Eye (tissue), 1 donor: ENCODE measurements at regions not wholly inside any gene's neighbourhood (a gene's known extent, or its start where the extent isn't known, plus 50 kb on each side); places are given as distances from the start of the nearest gene placed in this dataset.
A peak's percentile ranks its signal among the peaks of the same experiment; 100 is the strongest.
"Not testable (repeated sequence)": the region's sequence is repeated elsewhere in the genome, so short reads cannot be mapped to it uniquely, and the experiment has no call there.

Experiments used
- DNase-seq: peaks from one replicate; pipeline ENCODE4 v3.0.0-alpha.2; 2015

DNA sequence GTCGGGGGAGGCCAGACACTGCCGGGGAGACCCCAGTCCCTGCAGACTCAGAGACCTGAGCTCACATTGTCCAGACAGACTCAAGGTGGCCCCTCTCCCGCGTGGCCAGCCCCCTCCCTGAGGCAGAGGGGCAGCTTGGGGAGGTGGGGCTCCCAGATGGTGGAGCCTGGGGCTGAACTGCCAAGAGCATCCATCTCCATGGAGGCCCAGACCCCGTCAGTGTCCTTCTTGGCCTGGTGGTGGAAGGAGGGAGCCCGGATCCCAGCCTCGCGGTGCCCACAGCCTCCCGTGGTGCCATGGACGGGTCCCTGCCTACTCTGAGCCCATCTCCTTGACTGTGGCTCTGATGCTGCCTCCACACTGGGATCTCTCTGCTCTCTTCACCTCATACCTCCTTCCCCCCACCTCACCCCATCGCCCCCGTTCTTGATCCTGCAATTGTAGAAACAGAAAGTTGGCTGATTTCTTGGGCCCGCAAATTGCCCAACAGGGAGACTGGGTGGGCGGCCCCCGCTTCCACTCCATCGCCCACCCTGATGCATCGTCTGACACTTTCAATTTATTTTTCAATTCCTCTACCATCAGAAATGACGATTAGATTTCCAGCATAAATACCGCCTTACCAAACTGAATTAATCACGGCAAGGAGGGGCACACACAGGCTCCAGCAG is 348.9 kb downstream of the MATN1 start:
- DNase-seq, result no peak

DNA sequence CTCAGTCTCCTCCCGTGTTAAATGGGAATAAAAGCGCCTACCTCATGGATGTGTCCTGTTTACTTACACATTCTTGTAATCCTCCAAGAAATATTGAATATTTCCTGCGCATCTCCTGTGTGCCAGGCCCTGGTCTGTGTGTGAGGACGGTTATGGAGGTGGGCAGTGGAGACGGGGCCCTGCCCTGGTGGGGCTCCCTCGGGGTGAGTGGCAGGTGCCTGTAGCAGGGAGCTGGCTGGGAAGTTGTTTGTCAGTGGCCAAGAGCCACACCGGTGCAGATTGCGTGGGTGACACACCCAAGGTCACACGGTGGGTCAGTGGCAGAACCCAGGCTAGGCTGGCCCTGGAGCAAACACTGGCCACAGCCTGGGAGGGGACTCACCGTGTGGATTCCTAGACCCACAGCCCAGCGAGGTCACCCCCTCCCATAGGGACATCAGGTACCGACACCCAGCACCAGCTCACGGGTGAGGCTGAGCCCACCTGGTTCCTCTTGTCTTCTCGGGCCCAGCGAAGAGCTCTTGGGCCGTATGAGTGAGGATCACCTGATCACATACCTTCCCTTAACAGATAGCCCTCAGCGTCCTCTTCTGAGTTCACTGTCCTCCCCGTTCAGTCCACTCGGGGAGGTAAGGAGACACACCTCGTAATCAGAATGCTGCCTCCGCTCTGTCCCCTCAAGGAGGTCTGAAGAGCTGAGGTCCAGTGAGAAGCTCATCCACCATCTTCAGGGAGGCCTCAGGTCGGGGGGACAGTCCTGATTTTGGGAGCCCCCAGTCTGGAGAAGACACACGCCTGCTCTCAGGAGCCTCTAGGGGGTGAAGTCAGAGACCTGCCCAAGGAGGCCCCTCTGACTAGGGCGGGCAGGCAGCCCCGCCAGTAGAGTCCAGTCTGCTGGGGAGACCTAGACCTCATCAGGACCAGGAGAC is 349.6 kb downstream of the MATN1 start:
- no peak for DNase-seq

DNA sequence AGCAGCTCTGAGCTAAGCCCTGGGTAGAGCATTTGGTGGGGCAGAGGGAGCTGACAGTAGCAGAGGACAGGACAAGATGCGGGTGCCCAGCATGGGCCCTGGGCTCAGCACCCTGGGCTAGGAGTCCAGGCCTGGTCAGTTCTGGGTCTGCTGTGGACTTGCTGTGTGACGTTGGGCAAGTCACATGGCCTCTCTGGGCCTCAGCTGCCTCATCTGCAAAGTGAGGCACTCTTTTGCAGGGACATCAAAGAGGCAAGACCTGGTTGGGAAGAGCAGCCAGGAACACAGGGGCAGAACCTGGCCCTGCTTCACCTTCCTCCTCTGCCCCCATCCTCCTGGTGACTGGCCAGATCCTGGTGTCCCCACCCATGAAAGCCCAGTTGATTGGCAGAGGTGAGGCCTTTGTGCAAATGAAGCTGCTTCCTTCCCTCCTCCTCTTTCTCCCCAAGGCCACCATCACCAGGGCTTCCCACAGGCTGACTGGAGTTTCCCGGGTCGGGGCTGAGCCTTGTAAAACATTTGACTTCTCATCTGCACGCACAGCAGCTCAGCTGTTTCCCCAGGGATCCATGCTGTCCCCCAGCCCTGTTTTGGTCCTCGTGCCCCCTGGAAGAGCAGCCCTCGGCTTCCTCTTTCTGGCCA is 350.5 kb downstream of the MATN1 start:
- no peak for DNase-seq

DNA sequence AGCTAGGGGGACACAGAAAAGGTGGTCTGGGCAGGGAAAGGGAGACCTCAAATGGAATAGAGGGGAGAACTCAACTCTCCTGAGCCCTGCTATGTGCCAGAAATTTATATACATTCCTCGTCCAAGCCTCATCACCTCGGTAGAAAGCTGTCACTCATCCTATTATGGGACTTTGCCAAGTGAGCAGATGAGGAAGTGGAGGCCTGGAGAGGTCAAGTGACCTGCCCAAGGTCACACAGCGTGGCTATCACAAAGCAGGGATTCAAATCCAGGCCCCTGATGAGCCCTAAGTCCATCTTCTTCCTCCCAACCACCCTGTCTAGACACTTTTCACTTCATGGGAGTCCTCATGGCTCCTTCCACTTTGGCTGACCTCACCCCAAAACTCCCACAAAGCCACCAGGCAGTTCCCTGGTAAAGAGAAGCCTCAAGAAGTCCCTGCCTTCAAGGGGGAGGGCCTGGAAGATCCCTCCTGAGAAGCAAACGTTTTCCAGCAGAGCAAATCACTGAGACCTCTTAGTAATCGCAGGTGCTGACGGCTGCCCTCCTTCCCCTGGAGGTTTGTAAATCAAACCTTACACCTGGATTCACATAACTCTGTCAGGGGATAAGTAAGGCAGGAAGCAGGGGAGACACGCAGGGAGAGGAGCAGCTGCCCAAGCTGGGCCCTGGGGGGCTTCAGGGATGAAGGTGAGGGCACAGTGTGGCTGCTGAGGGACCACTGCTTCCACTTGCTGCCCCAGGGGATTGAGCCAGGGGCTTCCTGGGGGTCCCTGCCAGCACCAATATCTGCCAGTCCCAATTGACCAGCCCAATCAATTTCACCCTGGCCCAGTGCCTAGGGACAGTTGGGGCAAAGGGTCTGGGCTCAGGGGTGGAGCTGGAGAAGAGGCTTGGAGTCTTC is 351.2 kb downstream of the MATN1 start:
- no peak for DNase-seq

DNA sequence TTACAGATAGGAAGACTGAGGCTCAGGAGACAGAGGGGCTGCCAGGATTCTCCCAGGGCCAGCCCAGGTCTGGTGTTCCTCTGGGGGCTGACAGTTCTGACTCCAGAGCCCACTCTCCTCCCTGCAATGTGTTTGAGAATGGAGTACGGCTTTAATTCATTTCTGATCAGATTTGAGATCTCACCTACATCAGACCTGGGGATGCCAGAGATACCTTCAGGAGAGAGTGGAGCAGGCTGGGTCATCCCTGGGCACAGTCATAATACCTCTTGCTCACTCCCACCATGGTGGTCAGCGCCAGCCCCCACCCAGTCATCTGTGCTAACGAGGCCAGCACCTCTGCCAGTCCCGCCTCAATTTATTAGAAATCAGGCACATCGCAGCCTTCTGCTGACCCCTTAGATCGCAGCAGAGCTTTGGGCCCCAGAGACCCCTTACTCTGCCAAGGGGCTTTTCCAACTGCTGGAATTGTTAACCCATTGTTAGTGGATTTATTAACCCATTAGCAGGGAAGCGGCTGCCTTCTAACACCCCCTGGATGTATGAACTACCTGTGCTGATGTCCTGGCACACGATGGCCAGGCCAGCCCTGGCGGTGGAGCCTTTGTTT is 352.1 kb downstream of the MATN1 start:
- DNase-seq, result no peak

DNA sequence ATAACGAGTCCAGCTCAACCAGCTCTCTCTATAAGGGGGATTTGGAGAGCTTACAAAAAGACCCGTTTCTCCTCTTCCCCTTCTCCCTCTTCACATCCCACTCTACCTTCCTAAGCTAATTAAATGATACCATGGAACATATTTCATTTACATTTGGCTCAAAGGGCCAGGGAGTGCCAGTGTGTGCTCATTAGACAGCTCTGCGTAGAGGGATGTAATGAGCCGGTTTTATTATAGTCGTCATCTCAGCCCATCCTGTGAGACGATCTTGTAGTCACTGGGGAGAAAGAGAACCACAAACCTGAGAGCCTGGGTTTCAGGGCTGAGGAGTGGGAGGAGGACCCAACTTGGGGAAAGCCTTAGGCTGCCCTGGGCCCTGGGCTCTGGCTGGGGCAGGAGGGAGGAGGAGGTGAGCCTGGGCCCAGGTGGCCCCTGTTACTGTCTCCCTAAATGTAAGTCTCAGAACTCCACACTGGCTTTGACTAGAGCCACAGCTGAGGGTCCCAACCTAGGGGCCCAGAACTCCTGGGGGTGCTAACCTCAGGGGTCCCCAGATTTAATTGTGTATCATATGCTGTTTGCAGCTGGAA is 354.6 kb downstream of the MATN1 start:
- no peak for DNase-seq

DNA sequence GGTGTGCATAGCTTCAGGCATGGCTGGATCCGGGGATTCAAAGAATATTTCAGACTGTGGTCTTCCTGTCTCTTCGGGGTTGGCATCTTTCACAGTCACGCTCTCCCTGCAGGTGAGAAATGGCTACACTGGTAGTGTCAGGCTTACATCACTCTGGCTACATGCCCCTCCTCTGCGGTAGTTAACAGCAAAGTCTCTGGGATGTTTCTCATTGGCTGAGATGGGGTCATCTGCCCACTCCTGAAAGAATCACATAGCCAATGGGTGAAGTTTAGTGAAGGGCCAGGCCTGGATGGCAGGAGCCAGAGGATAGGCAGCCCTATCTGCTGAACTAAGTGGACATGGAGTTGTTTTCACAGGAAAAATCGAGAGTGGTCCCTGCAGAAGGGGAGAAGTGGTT is 356.5 kb downstream of the MATN1 start:
- DNase-seq, result no peak

DNA sequence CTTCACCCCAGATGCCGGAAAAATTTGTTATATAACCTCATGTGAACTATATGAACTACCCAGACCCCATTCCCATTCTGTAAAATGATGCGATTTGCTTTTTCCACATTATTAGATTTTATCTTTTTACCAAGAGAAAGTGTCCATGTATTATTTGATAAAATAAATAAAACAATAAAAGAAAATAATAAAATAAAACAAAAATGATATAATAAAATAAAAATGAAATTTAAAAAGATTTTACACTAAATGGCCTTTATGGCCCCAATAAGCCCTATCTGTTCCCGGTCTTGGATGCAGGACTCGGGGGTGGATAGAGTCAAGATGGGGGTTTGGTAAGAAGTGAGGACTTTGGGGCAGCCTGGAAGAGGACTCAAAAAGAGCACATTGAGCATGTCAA is 357.2 kb downstream of the MATN1 start:
- DNase-seq, result no peak

DNA sequence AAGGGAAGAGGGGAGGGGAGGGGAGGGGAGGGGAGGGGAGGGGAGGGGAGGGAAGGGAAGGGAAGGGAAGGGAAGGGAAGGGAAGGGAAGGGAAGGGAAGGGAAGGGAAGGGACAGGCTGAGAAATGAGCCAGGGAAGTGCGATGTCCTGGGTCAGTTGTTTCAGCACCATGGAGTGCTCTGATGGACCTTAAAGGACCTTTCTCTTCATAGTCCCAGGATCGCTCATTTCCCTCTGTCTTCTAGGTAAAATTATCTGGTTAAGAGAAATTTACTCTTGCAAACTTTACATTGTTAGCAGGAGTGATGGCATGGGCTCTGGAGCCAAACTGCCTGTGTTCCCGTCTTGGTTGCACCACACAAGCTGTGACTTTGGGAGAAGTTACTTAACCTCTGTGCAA is 357.8 kb downstream of the MATN1 start:
- DNase-seq, result no peak

DNA sequence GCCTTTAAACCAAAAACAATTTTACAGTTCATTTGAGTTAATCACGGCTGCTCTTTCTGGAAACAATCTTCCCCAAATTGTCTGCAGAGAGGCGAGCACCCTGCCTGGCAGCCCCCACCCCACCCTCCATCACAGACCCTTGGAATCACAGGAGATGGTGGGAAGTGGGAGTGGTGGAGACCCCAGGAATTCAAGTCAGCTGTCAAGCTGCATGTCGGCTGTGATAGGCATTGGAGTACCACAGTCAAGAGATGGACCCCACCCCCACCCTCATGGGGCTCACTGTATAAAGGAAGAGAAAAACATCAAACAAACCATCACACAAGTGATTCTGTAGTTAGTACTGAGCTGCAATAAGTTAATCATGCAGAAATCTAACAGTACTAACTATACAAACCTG is 360.4 kb downstream of the MATN1 start:
- DNase-seq, result no peak

DNA sequence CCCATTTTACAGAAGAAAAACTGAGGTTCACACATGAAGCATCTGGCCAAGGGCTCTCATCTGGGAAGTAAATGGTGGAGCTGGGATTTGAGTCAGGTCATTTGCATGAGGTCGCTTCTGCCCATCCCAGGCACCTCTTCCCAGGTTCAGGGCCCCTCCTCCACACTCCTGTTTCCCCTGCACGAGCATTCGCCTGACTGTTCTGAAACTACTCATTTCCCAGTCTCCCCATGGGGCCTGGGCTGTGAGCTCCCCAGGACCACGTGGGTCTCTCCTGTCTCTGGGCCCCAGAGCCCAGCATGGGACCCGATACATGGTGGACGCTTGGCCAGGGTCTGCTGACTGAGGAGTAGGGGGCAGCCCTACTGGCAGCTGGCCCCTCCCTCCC is 360.8 kb downstream of the MATN1 start:
- no peak for DNase-seq

DNA sequence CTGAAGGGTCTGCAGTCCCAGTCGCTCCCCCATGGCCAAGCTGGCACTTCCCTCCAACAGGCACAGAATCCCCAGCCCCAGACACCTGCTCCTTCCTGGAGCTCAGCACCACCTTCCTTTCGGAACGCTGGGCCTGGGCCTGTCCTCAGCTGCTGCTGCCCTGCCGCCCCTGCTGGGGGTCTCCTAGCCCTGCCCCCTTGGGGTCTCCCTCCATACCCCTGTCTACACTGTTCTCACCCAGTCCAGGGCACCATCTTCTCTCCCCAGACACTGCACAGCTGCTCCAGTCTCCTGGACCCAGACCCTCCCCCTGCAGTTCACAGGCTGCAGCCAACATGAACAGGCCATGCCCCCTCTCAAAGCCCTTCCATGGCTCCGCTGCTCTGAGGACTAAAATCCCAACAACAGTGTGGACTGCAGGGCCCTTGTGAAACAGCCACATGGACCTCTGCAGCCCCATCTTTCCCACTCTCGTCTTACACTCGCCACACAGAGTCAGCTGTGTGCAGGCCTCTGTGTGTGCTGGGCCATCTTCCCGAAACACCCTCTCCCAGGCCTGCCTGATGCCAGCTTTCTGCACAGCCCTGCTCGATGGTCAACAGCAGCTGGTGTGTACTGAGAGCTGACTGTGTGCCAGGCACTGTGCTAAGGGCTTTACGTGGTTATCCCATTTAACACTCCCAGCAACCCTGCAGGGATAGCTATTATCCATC is 361.3 kb downstream of the MATN1 start:
- DNase-seq, result not testable (repeated sequence)

DNA sequence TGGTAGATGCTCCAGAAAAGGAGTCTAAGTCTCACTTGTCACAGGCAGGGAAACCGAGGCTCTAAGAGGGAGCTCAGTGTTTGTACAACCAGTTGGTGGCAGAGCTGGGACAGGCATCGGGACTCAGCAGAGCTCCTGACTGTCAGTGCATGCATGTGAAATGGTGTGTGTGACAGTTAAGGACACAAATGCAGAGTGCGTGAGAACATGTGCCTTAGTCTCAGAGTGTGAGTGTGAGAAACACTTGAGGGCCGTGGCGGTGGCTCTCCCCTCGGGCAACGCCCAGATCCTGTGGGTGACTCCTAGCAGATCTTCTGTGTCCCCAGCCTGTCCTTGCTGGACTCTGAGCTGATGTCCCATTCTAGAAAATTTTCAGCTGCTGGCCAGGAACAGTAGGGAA is 362.6 kb downstream of the MATN1 start:
- no peak for DNase-seq

DNA sequence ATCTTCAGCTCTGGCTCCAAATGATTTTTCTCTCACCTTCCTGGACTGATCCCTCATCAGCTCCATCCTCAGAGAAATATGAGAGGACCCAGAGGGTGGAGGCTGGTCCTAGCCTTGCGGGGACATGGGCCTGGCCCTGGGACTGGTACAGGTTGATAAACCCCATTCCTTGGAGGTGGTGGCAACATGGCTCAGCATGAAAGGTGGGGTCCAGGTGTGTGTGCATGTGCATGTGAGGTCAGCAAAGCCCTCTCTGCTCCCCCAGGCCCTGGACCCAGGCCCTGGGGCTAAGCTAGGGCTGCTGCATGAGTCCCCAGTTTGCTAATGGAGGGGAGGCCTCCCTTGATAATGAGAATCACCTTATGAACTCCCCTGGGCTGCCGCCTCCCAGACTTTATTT is 363.1 kb downstream of the MATN1 start:
- DNase-seq, result no peak

DNA sequence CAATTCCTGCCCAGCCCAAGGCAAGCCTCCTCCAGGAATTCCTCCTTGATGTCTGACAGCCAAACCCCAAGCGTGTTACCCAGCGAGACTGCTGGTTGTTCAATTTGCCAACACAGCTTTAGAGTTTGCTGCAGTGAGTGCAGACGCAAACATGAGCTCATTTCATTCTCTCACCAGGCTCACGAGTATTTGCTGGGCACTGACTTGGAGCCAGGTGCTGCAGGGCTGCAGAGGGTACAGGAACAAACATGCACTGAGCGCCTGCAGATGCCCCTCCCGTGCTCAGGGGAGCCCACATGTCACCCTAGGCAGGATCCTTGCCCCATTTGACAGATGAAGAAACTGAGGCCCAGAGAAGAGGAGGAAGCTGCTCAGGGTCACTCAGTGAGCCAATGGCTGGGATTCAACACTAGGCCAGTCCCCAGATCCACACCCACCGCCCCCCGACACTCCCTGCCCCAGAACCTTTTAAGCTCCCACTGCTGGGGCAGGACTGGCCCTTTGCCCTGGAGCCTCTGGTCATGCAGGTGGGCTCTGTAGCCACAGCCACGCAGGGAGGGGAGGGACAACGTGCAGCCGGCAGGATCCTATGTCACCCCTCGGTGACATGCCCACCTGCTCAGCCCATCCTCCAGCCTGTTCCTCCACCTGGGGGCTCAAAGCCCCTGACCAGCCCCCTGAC is 363.7 kb downstream of the MATN1 start:
- no peak for DNase-seq

DNA sequence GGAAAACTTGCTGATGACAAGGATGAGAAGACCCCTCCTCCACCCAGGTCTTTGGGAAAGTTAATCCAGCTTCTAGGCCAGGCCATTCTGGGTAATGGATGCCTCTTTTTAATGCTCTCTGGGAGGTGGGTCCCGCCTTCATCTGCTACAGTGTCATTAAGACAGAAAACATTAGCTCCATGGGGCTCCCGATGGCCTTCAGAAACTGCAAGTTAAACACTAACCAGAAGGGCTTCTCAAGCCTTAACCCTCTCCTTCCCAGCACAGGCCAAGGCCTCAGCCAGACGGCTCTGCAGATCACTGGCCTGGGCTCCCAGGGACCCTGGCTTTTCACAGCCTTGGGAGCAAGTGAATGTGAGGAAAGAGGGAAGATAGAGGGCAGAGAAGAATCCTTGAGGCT is 364.9 kb downstream of the MATN1 start:
- peak; percentile 23 for DNase-seq

DNA sequence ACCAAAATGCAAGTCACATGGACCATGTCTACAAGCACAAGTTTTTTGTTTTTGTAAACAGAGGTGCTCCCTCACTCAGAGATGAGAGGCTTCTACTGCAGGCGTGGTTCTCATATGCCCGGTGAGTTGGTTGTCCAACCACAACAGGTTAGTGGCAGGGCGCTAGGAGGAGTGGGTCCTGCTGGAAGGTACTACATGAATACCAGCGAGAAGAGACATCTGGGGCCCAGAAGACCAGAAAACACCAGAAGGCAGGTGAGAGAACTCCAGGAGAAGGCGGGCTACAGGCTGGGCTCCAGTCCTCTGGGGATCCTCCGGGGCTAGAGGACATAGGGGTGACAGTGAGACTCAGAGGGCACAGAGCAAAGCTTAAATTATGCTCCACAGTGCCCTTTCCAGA is 366.5 kb downstream of the MATN1 start:
- DNase-seq, result no peak

DNA sequence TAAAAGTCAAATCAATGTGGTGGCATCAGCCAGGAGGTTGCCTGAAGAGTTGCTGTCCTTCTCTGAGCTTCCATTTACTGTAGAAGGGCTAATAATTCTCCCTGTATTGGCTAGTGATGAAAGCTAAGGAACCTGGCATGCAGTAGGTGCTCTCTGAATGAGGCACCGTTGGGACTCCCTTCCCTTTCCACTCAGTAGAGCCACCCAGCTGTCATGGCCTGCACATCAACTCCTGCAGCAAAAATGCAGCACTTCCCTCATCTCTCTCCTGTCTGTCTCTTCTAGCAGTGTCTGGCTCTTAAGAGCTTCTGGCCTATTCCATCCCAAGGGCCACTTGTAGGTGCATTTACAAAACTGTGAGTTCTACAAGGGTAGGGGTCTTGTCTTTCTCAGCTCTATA is 369.0 kb downstream of the MATN1 start:
- DNase-seq, result no peak

DNA sequence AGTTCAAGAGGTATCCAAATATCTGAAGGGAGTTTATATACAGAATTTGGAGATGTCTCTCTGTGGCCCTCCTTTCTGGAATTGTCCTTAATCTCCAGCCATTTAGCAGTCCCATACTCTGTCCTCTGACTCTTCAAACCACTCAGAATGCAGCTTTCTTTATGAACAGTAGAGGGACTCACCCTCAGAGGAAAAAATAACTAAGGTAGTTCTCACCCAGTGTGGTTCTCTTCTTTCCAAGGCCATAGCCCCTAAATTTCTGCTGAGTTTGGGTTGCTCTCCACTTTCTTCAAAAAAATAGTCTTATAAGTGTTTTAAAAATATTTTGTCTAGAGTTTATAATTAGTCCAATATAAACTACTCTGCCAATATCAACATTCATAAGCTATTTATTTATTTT is 369.7 kb downstream of the MATN1 start:
- no peak for DNase-seq

DNA sequence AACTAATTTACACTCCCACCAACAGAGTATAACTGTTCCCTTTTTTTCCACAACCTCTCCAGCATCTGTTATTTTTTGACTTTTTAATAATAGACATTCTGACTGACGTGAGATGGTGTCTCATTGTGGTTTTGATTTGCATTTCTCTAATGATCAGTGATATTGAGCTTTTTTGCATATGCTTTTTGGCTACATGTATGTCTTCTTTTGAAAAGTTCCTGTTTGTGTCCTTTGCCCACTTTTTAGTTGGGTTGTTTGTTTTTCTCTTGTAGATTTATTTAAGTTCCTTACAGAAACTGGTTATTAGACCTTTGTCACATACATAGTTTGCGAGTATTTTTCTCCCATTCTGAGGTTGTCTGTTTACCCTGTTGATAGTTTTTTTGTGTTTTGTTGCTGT is 375.2 kb downstream of the MATN1 start:
- no peak for DNase-seq
